Sigmoid colon (tissue), 4 donors: ENCODE measurements at regions not wholly inside any gene's neighbourhood (a gene's known extent, or its start where the extent isn't known, plus 50 kb on each side); places are given as distances from the start of the nearest gene placed in this dataset.

Experiments
- POLR2A ChIP-seq, 2 donors: fragments of 450-650 bp; IDR thresholded peaks; one replicate each; pipeline ENCODE4 v1.6.1; 2016; ENCODE audit warnings: antibody characterized with exemption in 2 of 2, mild to moderate bottlenecking in 2 of 2, moderate library complexity in 2 of 2
- POLR2AphosphoS5 ChIP-seq, 4 donors: sonication (generic); formaldehyde crosslinking; IDR thresholded peaks; one replicate each; pipeline ENCODE4 v1.6.1; 2017; ENCODE audit warnings: antibody characterized with exemption in 4 of 4
- TF ChIP-seq, protein P1 (sequence below), 4 experiments: fragments of 450-650 bp in 3 of 4; fragments of 200-600 bp in 1 of 4; IDR thresholded peaks; one replicate each; pipeline ENCODE4 v1.5.1; 2016 to 2019; ENCODE audit warnings: antibody characterized with exemption in 4 of 4, mild to moderate bottlenecking in 3 of 4, moderate library complexity in 2 of 4

- TF ChIP-seq, protein P1, sequence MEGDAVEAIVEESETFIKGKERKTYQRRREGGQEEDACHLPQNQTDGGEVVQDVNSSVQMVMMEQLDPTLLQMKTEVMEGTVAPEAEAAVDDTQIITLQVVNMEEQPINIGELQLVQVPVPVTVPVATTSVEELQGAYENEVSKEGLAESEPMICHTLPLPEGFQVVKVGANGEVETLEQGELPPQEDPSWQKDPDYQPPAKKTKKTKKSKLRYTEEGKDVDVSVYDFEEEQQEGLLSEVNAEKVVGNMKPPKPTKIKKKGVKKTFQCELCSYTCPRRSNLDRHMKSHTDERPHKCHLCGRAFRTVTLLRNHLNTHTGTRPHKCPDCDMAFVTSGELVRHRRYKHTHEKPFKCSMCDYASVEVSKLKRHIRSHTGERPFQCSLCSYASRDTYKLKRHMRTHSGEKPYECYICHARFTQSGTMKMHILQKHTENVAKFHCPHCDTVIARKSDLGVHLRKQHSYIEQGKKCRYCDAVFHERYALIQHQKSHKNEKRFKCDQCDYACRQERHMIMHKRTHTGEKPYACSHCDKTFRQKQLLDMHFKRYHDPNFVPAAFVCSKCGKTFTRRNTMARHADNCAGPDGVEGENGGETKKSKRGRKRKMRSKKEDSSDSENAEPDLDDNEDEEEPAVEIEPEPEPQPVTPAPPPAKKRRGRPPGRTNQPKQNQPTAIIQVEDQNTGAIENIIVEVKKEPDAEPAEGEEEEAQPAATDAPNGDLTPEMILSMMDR (IDR thresholded peaks at IDR 0.05), result no peak
- no peak for TF ChIP-seq POLR2A (IDR thresholded peaks at IDR 0.05)
- no peak for TF ChIP-seq POLR2AphosphoS5 (IDR thresholded peaks at IDR 0.05)
These were observed 54.6 kb upstream of the SSR3 start for GRCh38 chr3:156609546-156609945.
